ENCODE measurements at regions not wholly inside any gene's neighbourhood (a gene's known extent, or its start where the extent isn't known, plus 50 kb on each side); places are given as distances from the start of the nearest gene placed in this dataset.
"Not testable (repeated sequence)": the region's sequence is repeated elsewhere in the genome, so short reads cannot be mapped to it uniquely, and the experiment has no call there.

DNA sequence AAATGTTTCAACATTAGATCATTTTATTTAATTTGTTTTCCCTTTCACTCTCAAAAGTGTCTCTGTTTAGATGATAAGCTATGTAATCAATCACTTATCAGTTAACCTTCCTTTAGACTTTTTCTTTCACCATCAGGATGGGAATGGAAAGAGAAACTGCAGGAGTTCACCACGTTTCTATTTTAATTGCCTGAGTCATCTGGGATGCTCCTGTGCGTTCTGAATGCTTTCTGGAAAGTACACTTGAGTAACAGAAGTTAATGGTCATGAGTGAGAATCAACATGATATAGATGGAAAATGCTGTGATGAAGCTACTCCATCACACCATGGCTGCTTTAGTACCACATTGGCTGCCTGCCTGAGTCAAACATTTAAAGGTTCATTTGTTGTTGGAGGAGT is 783.3 kb upstream of the CDH9 start:
- no peak for DNase-seq

DNA sequence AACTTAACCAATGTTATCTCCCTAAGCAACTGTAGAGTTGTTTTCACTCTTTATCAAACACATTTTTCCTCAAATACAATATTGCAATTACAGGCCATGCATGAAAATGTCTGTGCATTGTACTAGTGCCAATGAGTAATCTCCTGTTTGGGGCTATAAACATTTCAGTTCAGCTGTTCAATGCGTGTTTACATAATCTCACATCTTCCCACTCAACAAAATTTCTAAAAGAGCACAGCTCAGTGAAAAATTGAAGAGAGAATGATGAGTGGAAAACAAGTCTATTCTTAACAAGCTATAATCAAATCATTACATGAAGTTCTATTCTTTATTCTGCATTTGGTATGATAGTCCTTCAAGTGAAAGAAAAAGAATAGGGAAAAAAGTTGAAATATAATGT is 780.5 kb upstream of the CDH9 start:
- no peak for DNase-seq

DNA sequence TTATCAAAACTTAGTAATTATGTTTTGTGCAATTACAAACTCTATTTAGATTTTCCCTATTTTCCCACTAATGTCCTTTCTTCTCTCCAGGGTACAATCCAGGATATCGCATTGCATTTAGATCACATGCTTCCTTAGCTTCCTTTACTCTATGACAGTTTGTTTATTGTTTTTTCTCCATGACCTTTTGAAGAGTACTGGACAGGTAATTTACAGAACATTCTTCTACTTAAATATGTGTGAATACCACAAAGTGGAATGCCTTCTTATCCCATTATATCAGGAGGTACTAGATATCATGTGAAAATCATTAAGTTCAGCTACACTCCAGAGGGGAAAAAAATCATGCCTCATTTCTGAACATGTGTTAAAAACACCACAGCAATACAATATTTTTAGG is 776.6 kb upstream of the CDH9 start:
- DNase-seq, result no peak

DNA sequence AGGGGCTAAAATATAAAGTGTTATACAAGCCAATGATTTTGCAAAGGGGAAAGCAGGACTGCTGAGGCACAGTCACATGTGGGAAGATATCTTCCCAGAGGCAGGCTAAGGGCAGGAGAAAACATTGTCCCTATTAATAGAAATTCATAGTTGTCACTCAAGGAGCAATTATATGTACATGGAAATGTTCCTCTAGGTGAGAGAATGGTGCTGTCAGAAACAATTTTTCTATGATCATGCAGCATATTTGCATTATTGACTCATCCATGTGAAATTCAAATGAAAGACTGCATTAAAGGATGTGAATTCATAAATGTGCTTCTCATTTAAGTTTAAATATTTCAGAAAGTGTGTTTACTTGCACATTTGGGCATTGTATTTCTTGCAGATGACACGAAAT is 775.9 kb upstream of the CDH9 start:
- DNase-seq, result no peak

DNA sequence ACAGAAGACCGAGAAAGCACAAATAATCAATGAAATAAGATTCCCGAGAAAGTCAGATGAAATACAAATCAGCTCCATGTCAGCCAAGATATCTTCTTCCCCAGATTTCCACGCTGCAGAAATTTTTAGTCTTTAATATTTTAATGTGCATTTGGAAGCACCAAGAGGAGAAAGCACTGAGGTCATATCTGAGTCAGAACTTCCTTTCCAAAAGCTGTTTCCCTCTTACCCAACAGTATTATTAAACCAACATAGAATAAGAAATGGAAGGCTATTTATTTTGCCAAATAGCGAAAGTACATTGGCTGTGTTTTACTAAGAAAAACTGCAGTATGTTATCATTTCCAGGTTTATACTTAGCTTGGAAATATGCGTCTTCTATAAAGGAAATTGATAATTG is 772.1 kb upstream of the CDH9 start:
- DNase-seq, result no peak

DNA sequence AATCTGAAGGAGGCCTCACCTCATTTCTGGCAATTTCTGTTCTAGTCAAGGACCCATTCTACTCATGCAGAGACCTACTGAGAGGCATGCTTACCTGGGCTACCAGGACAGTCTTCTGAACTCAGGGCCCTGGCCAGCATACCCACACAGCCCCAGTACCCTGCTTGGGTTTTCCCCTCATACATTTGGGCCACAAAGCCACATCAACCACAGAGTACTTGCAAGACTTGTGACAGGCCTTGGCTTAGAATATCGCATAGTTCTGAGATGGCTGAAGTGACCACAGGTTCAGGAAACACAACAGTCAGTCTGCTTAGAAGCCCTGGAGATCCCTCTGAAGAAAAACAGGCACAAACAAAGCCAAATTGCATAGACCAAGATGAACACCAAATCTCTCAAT is 758.8 kb upstream of the CDH9 start:
- no peak for DNase-seq

DNA sequence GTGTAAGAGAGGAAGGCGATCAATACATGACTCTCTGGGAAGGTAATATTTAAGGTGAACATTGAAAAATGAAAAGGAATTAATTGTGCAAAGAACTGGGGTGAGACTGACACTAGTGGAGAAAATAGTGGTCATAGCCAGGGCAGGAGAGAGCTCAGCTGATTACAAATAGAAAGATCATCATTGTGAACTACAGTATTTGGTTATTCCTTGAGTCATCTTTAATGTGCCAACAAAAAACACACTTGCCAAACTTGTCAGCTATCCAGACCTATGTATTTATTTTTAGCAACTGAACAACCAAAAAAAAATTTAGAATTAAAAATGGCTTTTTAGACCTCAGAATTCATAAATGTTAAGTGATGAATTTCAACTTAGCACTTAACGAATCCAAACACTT is 749.8 kb upstream of the CDH9 start:
- no peak for DNase-seq

DNA sequence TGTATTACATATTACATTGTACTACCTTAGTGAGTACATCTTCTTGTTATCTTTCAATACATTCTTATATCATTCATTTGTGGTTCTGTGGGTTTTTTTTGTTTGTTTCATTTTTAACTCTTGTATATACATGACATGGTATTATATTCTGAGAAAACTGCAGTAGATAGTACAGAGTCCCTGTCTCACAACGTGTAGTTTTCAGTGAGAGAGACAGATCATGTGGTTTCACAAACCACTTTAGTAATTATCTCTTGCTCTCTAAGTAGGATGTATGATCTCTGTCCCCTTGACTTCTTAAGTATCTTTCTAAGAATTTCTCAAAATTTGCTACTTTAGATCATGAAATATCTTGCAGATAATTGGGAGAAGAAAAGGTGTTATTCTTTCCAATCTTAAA is 745.9 kb upstream of the CDH9 start:
- no peak for DNase-seq

DNA sequence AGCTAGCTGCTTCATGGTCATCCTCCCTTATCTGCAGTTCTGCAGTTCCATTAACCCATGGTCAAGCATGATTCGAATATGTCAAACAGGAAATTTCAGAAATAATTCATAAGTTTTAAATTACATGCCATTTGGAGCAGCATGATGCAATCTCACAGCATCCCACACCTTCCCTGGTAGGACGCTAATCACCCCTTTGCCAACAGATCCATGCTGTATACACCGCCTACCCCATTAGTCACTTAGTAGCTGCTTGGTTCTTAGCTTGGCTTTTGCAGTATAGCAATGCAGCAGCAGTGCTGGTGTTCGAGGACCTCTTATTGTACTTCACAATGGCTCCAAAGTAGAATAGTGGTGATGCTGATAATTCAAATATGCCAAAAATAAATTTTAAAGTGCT is 739.7 kb upstream of the CDH9 start:
- no peak for DNase-seq

DNA sequence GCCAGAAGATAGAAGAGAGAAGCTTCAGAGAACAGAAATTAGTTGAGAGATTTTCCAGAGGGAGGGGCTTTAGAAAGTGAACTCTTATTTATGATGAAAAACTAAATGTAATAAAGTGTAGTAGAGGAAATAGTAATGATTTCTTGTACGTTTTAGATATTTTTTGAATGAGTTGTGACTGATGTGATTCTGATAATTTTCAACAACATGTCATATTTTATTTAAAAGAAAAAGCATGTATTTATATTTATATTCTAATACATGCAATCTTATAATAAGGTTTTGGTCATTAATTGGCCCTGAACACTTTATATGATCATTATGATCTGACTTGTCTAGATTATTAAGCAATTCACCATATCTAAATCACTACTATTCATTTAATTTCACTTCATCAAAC is 735.2 kb upstream of the CDH9 start:
- DNase-seq, result no peak

DNA sequence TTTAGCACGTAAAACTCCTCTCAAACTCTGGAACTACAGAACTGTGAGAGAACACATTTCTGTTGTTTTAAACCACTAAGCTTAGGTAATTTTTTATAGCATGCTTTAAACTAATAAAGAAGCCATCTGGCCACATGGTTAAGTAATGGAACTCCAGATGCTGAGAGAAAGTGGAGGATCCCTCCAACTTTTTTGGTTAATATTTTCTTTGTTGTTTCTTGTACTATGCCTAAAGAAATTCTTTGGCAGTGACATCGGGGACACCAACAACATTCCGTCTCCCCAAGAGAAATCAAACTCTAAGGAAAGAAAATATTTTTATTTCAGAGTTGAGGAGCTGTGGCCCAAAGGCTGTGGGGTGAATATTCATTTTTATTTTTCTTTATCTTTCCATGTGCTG is 734.8 kb upstream of the CDH9 start:
- DNase-seq, result no peak

DNA sequence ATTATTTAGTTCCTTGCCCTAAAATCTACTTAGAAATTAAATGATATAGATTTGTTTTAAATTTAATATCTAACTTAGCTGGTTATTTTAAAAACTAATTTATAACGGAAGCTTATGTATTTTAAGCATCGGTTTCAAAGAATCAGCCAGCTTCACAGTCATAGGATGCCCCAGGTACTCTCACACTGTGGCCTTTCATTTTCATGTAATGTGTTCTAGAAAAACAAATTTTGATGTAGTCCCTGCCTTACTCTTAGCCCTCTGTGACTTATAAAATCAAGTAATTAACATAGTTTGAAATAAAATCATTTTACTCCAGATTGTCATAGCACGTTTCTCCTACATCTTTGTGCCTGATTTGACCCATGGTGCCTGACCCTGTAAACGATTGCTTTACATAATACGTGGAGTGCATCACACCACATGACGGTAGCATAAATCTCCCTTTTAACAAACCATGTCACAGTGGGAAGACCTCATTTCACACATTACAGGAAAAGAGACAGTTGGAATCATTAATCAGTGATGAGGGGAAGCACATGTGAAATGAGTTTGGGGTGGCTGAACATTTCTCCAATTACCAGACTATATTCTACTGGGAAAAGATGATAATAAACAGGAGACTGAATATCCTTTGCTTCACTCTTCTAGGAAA is 731.5 kb upstream of the CDH9 start:
- no peak for DNase-seq

DNA sequence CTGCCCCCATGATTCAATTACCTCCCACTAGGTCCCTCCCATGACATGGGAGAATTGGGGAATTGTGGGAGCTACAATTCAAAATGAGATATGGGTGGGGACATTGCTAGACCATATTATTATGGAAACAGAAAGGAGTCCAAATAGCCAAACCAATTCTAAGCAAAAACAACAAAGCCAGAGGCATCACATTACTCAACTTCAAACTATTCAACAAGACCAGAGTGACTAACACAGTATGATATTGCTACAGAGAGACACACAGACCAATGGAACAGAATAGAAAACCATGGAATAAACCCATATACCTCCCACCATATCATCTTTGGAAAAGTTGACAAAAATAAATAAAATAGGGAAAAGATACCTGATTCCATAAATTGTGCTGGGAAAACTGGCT is 710.5 kb upstream of the CDH9 start:
- DNase-seq, result no peak

DNA sequence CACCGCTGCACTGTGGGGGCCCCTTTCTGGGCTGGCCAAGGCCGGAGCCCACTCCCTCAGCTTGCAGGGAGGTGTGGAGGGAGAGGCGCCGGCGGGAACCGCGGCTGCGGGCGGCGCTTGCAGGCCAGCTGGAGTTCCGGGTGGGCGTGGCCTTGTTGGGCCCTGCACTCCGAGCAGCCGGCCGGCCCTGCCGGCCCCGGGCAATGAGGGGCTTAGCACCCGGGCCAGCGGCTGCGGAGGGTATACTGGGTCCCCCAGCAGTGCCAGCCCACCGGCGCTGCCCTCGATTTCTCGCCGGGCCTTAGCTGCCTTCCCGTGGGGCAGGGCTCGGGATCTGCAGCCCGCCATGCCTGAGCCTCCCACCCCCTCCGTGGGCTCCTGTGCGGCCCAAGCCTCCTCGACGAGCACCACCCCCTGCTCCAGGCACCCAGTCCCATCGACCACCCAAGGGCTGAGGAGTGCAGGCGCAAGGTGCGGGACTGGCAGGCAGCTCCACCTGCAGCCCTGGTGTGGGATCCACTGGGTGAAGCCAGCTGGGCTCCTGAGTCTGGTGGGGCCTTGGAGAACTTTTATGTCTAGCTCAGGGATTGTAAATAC is 705.1 kb upstream of the CDH9 start:
- not testable (repeated sequence) for DNase-seq

DNA sequence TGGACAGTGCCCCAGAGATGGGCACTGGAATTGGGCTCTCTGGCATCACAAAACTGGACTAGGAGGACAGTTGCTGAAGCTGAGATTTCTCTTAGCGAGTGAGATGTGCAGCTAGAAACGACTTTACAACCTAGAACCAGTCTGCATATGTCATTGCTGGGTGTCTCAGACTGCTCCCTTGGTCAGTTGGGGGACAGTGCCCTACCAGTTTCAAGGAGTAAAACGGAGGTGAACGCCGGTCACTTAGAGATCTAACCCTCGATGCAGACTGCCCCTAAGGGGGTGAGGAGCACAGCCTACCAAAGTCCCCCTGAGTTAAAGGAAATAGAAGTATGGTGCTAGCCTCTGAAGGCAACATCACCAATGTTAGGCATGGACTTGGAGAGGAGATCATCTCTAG is 704.4 kb upstream of the CDH9 start:
- DNase-seq, result no peak

DNA sequence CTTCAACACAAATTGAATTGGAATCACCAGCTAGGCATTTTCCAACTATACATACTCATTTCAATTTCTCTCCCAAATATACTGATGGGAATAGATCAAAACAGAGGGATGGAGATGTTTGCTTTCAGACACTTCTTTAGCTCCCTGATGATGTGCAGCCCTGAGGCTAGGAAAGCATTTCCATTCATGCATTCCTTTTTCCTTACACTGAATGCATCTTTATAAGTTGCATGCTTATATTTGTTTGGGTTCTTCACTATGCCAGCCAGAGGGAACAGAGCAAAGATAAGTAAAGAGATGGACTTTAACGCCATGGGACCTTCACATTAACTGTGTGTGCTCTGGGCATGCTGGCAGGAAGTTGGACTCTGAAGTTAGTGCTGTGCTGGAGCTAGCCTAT is 696.5 kb upstream of the CDH9 start:
- no peak for DNase-seq

DNA sequence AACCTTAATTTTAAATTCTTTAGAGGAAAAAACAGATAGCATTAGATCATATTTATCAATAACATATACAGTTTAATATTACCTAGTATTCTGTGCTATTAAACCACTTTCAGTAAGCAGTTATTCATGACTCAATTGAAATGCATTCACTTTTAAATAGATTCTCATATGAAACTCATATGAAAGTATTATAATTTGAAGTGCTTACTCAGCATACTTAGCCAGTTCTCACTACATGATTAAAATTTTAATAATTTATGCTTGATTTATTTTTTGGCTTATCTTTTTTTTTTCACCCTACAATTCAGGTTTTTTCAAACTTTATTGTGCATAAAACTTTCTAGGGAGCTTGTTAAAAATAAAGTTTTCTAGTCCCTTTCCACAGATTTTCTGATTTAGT is 694.9 kb upstream of the CDH9 start:
- no peak for DNase-seq

DNA sequence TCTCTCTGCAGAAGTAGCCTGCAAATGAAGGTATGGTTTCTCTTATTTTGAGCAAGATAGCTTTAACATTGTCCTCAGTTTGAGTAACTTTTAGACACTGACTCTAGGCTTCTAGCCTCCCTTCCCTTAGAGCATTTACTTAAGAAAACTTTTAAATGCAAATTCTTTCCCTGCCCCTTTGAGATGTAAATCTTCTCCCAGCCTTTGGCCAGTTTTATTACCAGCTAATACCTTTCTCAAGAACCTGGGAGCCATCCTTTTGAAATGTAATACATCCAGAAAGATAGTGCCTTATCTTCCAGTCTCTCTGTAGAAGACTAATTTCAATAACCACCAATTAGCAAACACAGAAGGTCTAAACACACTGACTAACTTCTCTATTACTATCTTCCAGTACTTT is 688.9 kb upstream of the CDH9 start:
- no peak for DNase-seq

DNA sequence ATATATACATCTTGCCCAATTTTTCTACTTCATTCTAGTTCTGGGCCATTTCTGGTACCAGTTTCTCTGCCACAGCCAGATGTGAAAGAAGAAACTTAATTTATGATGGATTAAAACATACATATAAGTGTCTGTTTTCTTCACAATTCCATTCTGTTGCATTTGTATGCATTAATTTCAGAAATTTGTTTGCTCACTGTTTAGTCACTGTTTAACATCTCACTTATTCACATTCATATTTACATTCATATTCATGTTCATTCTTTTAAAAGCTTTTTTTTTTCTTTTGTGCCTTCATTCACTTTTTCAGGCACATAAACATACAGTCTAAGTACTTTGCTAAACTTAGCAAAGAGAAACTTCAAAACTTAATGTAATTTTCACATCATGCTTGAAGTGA is 684.0 kb upstream of the CDH9 start:
- DNase-seq, result no peak

DNA sequence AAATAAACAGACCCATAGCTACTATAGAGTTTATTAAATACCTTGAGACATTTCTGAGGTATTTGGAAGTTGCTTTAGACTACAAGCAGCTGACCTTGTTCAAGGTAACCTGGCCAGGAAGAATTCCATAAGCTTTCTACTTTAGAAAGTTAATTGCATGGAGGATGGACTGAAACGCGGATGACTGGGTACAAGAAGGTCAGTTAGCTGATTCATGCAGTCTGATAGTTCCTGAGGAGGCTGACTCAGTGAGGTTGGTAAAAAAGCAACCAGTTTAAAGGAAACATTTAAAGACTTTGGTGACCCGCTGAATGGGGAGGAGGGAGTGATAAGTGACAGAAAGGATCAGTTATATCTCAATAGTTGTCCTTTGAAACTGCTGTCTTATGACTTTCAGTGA is 670.1 kb upstream of the CDH9 start:
- no peak for DNase-seq

DNA sequence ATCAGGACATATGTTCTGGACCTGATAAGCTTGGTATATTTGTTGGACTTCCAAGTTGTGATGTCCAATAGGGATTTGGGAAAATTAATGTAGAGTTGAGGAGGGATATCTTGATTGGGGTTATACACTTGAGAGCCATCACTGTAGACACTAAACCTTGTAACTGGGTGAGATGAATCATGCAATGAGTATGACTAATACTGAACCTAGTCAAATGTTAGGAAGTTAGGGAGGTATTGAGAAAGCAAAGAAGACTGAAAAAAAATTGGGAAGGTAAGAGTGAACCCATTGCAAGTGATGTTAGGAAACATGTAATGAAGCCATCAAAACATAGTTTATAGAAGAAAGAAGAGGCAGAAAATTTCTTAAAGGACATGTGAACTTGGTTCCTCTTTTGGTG is 668.4 kb upstream of the CDH9 start:
- no peak for DNase-seq

DNA sequence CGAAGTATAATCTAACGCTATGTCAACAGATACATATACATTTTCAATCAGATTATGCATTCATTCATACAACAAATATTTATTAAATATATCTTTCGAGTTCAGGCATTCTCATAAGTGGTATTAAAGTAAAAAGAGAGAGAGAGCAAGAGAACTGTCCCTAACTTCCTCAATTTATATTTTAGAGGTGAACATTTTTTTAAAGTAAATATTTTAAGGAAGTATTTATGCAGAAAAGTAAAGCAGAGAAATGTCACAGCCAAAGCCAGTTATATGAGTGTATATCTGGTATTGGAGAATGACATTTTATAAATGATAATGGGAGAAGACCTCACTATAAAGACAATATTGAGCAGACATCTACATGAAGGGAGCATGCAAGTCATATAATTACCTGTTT is 667.3 kb upstream of the CDH9 start:
- no peak for DNase-seq

DNA sequence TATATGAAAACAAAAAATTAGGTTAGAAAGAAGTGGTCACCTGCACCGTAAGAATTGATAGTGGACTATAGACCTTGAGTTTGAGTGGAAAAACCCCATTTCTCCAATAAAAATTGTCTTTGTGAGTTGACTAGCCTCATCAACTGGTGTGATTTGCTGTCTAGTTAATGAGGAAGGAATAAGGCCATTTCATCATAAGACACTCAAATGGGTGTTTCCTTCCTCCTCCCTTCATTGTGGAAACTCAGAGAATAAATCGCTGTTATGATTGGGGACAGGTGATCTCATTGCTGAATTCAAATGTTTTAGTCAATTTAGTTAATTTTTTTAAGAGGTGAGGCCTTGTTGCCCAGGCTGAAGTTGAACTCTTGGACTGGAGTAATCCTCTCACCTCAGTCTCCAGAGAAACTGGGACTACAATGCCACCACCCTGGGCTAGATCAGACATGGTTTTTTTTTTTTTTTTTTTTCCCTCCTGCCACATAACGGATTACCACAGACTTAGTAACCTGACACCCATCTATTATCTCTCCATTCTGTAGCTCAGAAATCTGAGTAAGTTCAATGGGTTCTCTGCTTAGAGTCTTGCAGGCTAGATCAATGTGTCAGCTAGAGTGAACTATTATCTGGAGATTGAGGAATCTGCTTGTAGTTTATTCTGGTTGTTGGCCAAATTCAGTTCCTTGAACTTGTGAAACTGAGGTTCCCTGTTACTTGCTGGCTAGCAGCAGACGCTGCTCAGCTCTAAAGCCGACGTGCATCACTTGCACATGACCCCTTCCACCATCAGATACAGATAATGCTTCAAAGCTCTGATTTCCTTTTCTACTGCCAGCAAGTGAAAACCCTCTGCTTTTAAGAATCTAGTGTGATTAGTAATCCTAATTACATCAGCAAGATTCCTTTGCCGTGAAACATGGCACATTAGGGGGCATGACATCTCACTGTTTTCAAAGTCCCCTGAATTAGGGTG is 663.8 kb upstream of the CDH9 start:
- DNase-seq, result peak; percentile 16

DNA sequence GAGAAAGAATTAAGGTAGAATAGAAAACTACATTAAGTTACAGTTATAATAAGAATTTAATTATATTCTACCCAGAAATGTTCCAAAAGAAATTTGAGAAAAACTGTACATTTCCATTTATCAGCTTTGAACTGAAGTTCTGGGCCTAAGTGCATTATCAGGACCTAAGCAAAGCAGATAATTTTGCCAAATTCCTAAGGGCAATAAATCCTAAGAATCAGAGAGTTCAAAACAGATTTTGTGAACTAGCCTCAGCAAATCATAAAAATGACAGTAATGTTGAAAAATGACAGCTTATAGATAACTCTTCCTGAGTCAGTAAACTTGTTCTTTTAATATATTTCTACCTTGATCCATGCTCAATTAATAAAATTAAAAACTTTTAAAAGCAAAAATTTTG is 662.1 kb upstream of the CDH9 start:
- DNase-seq, result no peak
